ENCODE measurements at regions not wholly inside any gene's neighbourhood (a gene's known extent, or its start where the extent isn't known, plus 50 kb on each side); places are given as distances from the start of the nearest gene placed in this dataset.

- no peak for DNase-seq (ENCODE audit: low read depth in 2 of 2)
Observed at GRCh38 chr4:22336822-22337221, 179.0 kb downstream of the ADGRA3 start.

DNA sequence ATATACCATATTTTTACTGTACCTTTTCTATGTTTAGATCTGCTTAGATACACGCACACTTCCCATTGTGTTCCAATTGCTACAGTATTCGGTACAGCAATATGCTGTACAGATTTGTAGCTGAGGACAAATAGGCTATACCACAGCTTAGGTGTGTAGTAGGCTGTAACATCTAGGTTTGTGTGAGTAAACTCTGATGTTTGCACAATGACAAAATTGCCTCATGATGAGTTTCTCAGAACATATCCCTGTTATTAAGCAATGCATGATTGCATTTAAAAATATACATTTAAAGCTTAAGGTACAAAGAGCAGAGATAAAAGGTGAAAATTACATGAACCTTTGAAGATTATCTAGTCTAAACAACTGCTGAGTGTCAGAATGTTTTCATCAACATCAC lies 181.7 kb downstream of the ADGRA3 start:
- no peak for DNase-seq (ENCODE audit: low read depth in 2 of 2)

DNA sequence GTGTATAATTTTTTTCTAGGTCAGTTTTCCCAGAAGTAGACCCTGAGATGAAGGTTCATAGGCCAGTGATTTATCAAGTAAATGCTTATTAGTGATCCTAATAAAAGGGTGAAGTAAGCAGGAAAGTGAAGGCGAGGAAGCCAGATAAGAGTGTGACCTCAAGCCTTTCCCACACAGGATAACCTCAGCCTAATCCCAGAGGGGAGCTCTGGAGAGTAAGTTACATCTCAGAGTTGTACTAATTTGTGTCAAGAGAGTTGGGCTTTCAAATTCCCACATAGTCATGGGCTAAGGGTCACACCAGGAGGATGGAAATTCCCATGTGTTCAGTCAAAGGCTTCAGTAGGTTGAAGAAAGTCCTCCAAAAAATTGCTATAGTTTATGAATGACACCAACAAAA lies 191.4 kb downstream of the ADGRA3 start:
- DNase-seq (ENCODE audit: low read depth in 2 of 2) = no peak

DNA sequence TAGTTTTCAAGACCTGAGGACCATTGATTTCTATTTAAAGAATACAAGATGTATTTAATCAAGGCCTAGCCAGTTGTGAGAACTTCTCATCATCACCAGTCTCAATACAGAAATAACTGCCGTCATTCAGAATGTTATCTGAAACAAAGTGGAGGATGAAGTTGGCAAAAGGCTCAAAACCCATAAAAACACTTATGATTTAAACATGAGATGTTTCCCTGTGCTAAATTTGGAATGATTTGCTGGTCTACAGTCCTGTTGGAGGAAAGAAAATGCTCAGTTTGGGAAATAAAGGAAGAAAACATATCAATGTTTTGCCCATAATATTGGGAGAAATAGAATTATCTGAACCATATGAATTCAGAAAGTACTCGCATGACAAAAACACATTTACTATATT lies 192.2 kb downstream of the ADGRA3 start:
- DNase-seq (ENCODE audit: low read depth in 2 of 2) = no peak

DNA sequence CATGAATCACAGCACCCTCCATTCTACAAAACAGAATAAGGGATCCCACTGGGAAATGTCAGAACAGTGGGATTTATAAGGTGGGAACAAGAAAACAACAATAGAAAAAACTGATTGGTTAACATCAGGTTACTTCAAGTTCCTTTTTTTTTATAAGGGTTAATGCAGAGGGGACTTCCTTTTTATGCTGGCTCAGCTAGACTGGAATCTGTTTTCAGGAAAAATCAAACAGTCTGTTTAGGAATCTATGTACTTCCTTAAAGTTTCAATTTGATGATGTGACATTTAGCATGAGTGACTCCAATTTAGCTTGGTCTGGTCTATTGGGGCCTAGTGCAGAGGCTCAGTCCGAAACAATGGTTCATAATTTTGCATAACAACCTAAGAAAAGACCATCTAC lies 192.9 kb downstream of the ADGRA3 start:
- no peak for DNase-seq (ENCODE audit: low read depth in 2 of 2)

DNA sequence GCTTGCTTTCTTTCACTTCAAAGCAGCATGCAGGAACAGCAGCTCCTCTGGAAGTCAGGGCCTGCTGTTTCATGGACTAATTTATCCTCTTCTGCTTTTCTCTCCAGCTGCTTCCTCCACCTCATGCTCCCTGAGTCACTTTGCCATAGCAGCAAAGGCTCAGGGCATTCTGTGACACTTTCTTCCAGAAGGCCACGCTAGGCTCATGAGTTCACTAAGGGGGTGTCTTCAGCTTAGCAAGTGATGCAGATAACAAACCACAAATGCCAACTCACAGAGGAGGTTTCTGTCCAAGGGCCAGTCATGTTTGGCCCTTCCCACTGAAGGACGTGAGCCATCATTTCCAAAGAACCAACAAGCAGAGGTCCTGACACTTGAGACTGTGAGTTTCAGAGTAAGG lies 200.2 kb downstream of the ADGRA3 start:
- no peak for DNase-seq (ENCODE audit: low read depth in 2 of 2)

DNA sequence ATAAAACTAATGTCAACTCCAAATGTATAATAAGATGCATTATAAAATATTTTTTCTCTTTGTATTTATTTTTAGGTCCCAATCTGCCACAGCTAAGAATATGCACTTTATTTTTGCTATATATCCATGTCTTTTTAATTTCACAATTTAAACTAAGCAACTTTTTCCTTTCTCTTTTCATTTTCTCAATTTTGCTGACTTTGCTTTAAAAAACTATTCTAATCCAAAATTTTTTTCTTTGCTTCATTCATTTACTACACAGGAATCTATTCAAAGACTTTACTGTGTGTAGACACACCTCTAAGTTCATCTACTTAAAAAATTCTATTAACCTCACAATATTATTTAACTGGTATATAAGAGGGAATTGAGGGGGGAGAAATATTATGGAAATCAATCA lies 201.9 kb downstream of the ADGRA3 start:
- no peak for DNase-seq (ENCODE audit: low read depth in 2 of 2)

GRCh38 chr4:22312113-22312512 lies 203.8 kb downstream of the ADGRA3 start:
- DNase-seq (ENCODE audit: low read depth in 2 of 2) = no peak

- no peak for DNase-seq (ENCODE audit: low read depth in 2 of 2)
Observed at GRCh38 chr4:22301253-22301652, 214.6 kb downstream of the ADGRA3 start.

- DNase-seq (ENCODE audit: low read depth in 2 of 2) = no peak
Observed at GRCh38 chr4:22299678-22300077, 216.2 kb downstream of the ADGRA3 start.

DNA sequence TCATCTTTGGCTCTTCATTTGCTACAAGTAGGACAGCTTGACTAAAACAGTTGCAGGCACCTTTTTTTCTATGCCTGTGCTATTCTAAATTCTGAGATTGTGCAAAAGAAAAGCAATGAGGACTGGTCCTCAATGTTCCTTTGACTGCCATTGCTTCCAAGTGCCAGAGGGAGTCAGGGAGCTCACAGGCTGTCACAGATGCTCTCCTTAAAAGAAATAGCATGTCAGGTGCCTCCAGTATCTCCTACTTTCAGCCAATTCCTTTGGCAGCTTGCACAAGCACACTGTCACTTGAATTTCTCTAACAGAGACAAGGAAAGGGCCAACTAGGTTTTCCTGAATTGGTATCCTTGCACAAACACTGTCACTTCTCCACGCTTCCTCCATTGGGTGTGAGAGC lies 228.2 kb downstream of the ADGRA3 start:
- DNase-seq (ENCODE audit: low read depth in 2 of 2) = no peak

GRCh38 chr4:22268350-22269025 lies 247.4 kb downstream of the ADGRA3 start:
- DNase-seq (ENCODE audit: low read depth in 2 of 2) = no peak

GRCh38 chr4:22264261-22264660 lies 251.6 kb downstream of the ADGRA3 start:
- DNase-seq (ENCODE audit: low read depth in 2 of 2) = no peak

DNA sequence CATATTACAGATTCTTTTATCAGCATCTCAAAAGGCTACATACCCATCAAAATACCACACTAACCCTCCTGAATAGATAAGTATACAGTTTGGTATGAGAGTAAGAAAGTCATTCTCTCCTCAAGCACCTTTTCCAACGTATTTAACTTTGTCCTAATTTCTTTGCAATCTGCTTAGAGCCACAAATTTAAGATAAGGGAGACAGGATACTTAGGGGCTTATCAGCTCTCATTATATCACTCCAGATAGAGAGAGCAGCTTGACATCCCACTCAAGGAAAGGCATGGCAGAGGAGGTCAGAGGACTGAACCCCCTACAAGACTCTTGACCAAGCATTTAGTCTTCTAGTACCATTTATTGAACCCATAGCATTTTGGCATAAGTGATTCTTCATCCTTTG lies 262.4 kb downstream of the ADGRA3 start:
- DNase-seq (ENCODE audit: low read depth in 2 of 2) = no peak

DNA sequence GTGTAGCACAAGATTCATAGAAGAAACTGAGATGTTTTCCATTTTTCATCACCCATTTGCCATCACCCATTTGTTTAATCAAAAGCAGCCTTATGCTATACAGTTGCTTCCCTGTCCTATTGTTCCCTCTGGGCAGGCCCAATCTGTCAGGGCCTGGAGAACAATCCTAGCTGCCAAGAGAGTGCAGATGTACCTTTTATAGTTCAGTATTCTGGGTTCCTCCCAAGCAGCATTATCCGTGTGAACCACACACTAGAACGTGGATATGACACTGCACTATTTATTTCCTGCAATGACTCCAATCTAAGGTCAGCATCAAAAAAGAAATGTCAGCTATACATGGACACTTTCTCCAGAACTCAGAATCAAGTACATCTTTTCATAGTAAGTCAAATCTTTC lies 269.0 kb downstream of the ADGRA3 start:
- DNase-seq (ENCODE audit: low read depth in 2 of 2) = no peak

DNA sequence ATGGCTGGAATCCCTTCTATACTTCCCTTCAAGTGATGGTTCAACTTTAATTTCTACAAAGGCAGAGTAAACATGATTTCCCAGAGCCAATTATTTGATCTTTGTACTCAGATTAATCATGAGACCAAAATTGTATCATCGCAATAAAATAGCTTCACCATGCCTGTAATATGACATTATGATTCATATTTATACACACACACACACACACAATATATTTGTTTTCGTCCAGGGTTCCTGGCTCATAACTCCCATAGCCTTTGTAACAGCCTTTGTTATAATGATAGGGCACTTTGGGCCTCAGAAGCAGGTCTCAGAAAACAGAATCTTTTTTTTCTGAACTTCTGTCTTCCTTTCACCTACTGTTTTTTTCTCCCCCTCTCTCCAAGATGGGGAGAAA lies 270.6 kb downstream of the ADGRA3 start:
- DNase-seq (ENCODE audit: low read depth in 2 of 2) = no peak

GRCh38 chr4:22241415-22241814 lies 274.5 kb downstream of the ADGRA3 start:
- DNase-seq (ENCODE audit: low read depth in 2 of 2) = no peak

DNA sequence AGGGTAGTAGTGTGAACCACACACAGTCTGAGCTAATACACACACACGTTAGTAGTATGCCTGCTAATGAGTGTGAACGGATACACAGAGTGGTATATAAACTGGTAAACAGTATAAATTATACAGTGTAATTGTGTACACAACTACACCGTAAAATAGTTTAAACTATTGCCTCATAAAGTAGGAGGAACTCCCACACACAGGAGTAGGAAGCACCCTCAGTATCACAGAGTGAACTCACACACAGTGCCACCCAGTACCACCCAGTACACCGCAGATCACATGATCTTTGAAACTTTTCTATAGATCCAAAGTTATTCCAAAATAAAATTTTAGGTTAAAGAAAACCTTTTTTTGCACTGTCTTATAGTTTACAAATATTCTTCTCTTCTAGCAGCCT lies 275.1 kb downstream of the ADGRA3 start:
- no peak for DNase-seq (ENCODE audit: low read depth in 2 of 2)

DNA sequence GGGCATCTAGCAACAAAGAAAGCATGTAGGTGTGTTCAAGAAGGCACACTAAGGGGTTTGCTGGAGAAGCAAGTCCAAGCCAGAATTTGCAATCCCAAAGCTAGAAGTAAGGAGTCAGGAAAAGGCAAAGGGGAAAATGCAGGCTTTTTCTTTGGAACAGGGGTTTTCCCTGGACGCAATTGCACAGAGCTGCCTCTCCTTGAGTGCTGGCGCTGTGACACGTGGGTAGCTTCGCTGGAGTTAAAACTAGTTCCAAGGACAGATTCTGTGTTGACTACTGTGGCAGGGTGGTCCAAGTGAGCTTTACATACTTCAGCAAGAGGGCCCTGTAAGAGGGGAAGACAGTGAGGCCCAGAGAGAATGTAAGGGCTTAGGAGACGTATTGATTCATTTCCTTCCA lies 277.1 kb downstream of the ADGRA3 start:
- no peak for DNase-seq (ENCODE audit: low read depth in 2 of 2)

DNA sequence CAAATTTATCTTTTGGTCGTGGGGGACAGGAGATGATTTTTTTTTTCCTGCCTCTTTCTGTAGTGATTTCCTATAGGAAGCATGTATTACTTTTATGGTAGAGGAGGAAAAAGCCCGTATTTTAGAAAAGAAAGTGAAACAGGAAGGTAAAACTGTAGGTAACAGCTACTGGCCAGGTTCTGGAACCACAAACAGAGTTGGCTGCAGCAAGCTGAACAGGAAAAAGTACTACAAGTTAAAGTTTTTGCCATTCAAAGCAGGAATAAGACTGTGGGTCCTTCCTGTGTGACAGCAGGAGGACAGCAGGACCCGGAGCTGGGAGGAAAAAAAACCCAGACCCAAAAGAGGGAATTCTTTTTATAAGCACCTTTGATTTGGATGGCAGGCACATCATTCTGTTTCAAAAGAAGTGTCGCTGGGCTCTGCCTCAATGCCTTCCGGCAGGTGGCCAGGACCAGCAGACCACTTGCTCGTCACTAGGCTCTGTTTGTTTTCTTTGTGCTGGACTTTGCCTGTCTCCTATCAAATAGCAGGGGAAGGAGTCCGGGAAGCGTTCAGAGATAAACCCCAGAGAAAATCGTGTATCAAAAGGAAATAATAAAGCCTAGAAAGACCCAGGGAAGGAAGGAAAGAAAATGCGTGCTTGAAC lies 277.9 kb downstream of the ADGRA3 start:
- DNase-seq (ENCODE audit: low read depth in 2 of 2) = no peak

DNA sequence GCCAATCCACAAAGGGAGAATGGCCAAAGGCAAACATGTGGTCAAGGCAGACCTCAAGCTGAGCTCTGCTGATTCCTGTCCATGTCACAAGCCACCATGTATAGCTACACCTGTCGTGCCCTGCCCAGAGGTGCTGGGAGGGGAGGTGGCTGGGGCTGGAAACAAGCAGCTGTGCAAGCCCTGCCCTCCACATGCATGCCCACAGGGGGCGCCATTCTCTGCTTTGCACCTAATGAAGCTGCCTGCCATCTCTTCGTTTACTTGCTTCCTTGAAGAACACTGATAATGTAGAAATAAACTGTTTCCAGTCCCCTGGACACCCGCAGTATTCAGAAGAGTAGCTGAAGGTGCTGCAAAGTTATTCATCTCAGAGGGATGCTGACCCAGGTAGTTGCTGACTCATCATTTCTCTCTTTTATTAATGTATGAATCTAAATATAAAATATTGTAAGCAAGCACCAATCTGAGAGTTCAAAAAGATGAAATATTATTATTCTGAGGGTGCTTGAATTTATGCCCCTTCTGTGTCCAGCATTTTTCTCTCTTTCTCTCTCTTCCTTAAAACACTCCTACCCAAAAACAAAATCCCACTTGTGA lies 278.6 kb downstream of the ADGRA3 start:
- peak in 1 of 2 donors; percentile 3 for DNase-seq (ENCODE audit: low read depth in 2 of 2)

- DNase-seq (ENCODE audit: low read depth in 2 of 2) = no peak
Observed at GRCh38 chr4:22235698-22236097, 280.2 kb downstream of the ADGRA3 start.

- no peak for DNase-seq (ENCODE audit: low read depth in 2 of 2)
Observed at GRCh38 chr4:22233230-22233629, 282.6 kb downstream of the ADGRA3 start.
